ENCODE measurements at regions not wholly inside any gene's neighbourhood (a gene's known extent, or its start where the extent isn't known, plus 50 kb on each side); places are given as distances from the start of the nearest gene placed in this dataset.
"Not testable (repeated sequence)": the region's sequence is repeated elsewhere in the genome, so short reads cannot be mapped to it uniquely, and the experiment has no call there.

DNA sequence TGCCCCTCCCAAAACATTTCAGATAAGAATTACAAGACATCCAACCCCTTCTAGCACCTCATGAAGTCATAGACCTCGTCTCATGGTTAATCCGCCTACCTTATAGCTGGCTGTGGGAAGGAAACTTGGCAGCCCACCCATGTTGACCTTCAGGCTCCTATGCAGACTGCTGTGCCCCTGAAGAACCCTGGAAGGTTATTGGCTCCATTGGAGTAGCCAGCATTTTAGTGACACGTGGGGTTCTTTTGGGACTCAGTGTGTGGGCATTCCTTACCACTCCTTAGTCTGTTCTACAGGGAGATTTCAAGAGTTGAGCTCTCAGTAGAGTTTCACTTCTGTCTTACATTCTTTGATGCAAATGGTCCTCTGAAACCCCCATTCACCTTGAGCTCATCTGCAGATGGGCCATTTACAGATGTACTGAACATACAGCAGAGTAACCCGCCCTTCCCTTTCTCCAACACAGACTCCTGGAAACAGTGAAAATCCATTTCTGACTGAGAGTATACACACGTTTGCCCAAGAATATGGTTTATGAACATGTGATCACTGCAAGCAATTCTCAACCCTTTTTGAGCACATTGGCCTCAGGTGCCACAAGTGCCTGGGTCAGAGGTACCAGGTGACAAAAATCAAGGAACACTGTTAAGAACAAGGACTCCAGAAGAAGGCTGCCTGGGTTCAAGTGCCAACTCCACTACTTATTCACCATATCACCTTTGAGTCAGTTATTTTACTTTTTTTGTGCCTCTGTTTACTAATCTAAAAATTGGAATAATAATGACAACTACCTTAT lies 54.0 kb upstream of the HECW1 start:
- peak overlapping the region; percentile 2 for H3K4me3 ChIP-seq (ENCODE audit: low read depth, low read length)
- TF ChIP-seq, protein P1, sequence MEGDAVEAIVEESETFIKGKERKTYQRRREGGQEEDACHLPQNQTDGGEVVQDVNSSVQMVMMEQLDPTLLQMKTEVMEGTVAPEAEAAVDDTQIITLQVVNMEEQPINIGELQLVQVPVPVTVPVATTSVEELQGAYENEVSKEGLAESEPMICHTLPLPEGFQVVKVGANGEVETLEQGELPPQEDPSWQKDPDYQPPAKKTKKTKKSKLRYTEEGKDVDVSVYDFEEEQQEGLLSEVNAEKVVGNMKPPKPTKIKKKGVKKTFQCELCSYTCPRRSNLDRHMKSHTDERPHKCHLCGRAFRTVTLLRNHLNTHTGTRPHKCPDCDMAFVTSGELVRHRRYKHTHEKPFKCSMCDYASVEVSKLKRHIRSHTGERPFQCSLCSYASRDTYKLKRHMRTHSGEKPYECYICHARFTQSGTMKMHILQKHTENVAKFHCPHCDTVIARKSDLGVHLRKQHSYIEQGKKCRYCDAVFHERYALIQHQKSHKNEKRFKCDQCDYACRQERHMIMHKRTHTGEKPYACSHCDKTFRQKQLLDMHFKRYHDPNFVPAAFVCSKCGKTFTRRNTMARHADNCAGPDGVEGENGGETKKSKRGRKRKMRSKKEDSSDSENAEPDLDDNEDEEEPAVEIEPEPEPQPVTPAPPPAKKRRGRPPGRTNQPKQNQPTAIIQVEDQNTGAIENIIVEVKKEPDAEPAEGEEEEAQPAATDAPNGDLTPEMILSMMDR (IDR thresholded peaks at IDR 0.05; ENCODE audit: insufficient read depth, low read depth, low read length) = no peak
- DNase-seq (ENCODE audit: low read depth) = no peak

DNA sequence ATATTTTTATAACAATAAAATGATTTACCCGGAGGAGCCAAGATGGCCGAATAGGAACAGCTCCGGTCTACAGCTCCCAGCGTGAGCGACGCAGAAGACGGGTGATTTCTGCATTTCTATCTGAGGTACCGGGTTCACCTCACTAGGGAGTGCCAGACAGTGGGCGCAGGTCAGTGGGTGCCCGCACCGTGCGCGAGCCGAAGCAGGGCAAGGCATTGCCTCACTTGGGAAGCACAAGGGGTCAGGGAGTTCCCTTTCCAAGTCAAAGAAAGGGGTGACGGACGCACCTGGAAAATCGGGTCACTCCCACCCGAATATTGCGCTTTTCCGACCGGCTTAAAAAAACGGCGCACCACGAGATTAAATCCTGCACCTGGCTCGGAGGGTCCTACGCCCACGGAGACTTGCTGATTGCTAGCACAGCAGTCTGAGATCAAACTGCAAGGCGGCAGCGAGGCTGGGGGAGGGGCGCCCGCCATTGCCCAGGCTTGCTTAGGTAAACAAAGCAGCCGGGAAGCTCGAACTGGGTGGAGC lies 53.3 kb upstream of the HECW1 start:
- not testable (repeated sequence) for DNase-seq (ENCODE audit: low read depth)
- H3K4me3 ChIP-seq (ENCODE audit: low read depth, low read length) = peak overlapping the region; percentile 2

All from fibroblast of villous mesenchyme (primary cell).